ENCODE measurements at regions not wholly inside any gene's neighbourhood (a gene's known extent, or its start where the extent isn't known, plus 50 kb on each side); places are given as distances from the start of the nearest gene placed in this dataset.

DNA sequence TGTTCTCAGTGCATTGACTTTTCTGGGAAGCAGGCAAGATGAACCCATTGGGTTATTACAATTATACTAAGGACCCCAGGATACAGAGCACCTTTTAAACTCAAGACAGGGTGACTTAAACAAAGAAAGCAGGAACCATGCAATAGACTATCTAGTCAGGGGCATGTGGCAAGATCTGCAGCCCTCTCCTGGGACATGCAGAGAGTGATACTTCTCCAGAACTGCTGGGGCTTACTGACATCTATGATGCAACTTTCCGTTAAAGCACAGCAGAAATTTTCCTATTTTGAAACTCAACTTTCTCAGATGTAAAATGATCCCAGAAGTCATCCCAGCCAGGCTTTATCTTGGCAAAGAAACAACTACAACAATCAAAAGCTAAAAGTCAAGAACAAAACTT lies 162.2 kb upstream of the HNMT start:
- H4K20me1 ChIP-seq (ENCODE audit: insufficient read depth, low read length) = no peaks in the 10 kb centered on the region
- no peak for DNase-seq
- TF ChIP-seq CTCF (IDR thresholded peaks at IDR 0.05; ENCODE audit: borderline replicate concordance, extremely low read depth, low read length, poor library complexity, severe bottlenecking) = no peak
- TF ChIP-seq EZH2 (IDR thresholded peaks at IDR 0.05; ENCODE audit: borderline replicate concordance, low read depth, low read length, severe bottlenecking) = no peak
- peaks cover 3% of the 10 kb centered on the region for H3K9me3 ChIP-seq (ENCODE audit: insufficient read depth, low read length, severe bottlenecking)
- H3K79me2 ChIP-seq (ENCODE audit: insufficient read depth, low read length) = no peaks in the 10 kb centered on the region
- no peaks in the 10 kb centered on the region for H3K27me3 ChIP-seq (ENCODE audit: insufficient read depth, low read length, poor library complexity)
- H2AFZ ChIP-seq (ENCODE audit: low read depth, low read length) = no peak overlapping the region
- H3K4me2 ChIP-seq (ENCODE audit: insufficient read depth, low read length) = no peak overlapping the region
- no peaks in the 10 kb centered on the region for H3K36me3 ChIP-seq (ENCODE audit: insufficient read depth, low read length)
- no peak overlapping the region for H3K27ac ChIP-seq (ENCODE audit: low read length)
- H3K4me1 ChIP-seq (ENCODE audit: insufficient read depth, low read length) = no peaks in the 10 kb centered on the region
- ATAC-seq (ENCODE audit: insufficient read depth, low read depth) = no peak
- no peak overlapping the region for H3K4me3 ChIP-seq (ENCODE audit: low read depth in 1 of 2, low read length in 2 of 2)
- H3K9ac ChIP-seq (ENCODE audit: low read depth, low read length) = no peak overlapping the region

- H3K27me3 ChIP-seq (ENCODE audit: insufficient read depth, low read length, poor library complexity) = no peaks in the 10 kb centered on the region
- no peak overlapping the region for H3K4me2 ChIP-seq (ENCODE audit: insufficient read depth, low read length)
- no peaks in the 10 kb centered on the region for H3K4me1 ChIP-seq (ENCODE audit: insufficient read depth, low read length)
- no peak overlapping the region for H3K4me3 ChIP-seq (ENCODE audit: low read depth in 1 of 2, low read length in 2 of 2)
- H3K9me3 ChIP-seq (ENCODE audit: insufficient read depth, low read length, severe bottlenecking) = peaks cover under 1% of the 10 kb centered on the region
- no peaks in the 10 kb centered on the region for H3K79me2 ChIP-seq (ENCODE audit: insufficient read depth, low read length)
- no peaks in the 10 kb centered on the region for H3K36me3 ChIP-seq (ENCODE audit: insufficient read depth, low read length)
- H2AFZ ChIP-seq (ENCODE audit: low read depth, low read length) = no peak overlapping the region
- TF ChIP-seq CTCF (IDR thresholded peaks at IDR 0.05; ENCODE audit: borderline replicate concordance, extremely low read depth, low read length, poor library complexity, severe bottlenecking) = no peak
- no peak for TF ChIP-seq EZH2 (IDR thresholded peaks at IDR 0.05; ENCODE audit: borderline replicate concordance, low read depth, low read length, severe bottlenecking)
- H4K20me1 ChIP-seq (ENCODE audit: insufficient read depth, low read length) = no peaks in the 10 kb centered on the region
- ATAC-seq (ENCODE audit: insufficient read depth, low read depth) (no peak), DNase-seq (no peak)
- H3K27ac ChIP-seq (ENCODE audit: low read length) = no peak overlapping the region
- no peak overlapping the region for H3K9ac ChIP-seq (ENCODE audit: low read depth, low read length)
Observed at GRCh38 chr2:137806068-137806805, 158.0 kb upstream of the HNMT start.

DNA sequence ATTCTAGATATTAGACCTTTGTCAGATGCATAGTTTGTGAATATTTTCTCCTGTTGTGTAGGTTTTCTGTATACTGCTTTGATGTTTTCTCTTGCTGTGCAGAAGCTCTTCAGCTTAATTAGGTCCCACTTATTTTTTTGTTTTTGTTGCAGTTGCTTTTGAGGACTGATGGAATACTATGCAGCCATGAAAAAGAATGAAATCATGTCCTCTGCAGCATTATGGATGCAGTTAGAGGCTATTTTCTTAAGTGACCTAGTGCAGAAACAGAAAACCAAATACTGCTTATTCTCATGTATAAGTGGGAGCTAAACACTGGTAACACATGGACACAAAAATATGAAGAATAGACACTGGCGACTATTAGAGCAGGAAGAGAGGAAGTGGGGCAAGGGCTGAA lies 155.0 kb upstream of the HNMT start:
- Histone ChIP-seq H4K20me1 (ENCODE audit: insufficient read depth, low read length) (no peaks in the 10 kb centered on the region), H3K4me2 (ENCODE audit: insufficient read depth, low read length) (no peak overlapping the region), H3K9me3 (ENCODE audit: insufficient read depth, low read length, severe bottlenecking) (no peaks in the 10 kb centered on the region), H3K9ac (ENCODE audit: low read depth, low read length) (no peak overlapping the region), H3K27ac (ENCODE audit: low read length) (no peak overlapping the region), H3K4me1 (ENCODE audit: insufficient read depth, low read length) (no peaks in the 10 kb centered on the region), H3K36me3 (ENCODE audit: insufficient read depth, low read length) (no peaks in the 10 kb centered on the region), H2AFZ (ENCODE audit: low read depth, low read length) (no peak overlapping the region), H3K27me3 (ENCODE audit: insufficient read depth, low read length, poor library complexity) (no peaks in the 10 kb centered on the region), H3K4me3 (ENCODE audit: low read depth in 1 of 2, low read length in 2 of 2) (no peak overlapping the region), H3K79me2 (ENCODE audit: insufficient read depth, low read length) (no peaks in the 10 kb centered on the region)
- DNase-seq (no peak), ATAC-seq (ENCODE audit: insufficient read depth, low read depth) (no peak)
- no peak for TF ChIP-seq CTCF (IDR thresholded peaks at IDR 0.05; ENCODE audit: borderline replicate concordance, extremely low read depth, low read length, poor library complexity, severe bottlenecking)
- TF ChIP-seq EZH2 (IDR thresholded peaks at IDR 0.05; ENCODE audit: borderline replicate concordance, low read depth, low read length, severe bottlenecking) = no peak

Measured in DND-41 (cell line).